Activated CD8-positive, alpha-beta T cell treated with anti-CD3 and anti-CD28 coated beads, Interleukin-2, amount 10 ng/mL, durations not matched to agents 7 days and 5 days (primary cell): ENCODE measurements at regions not wholly inside any gene's neighbourhood (a gene's known extent, or its start where the extent isn't known, plus 50 kb on each side); places are given as distances from the start of the nearest gene placed in this dataset.
A peak's percentile ranks its signal among the peaks of the same experiment; 100 is the strongest.

Experiments
- ATAC-seq: fragments of 150-1000 bp; cut with Tn5 transposase; one replicate; pipeline ENCODE4 v1.10.0; 2021; ENCODE audit warnings: moderate library complexity
- CTCF ChIA-PET: fragments of 350-600 bp; sonication (Branson Sonifier 250); formaldehyde crosslinking; loops from one replicate; lab custom pipeline; 2021; ENCODE audit warnings: antibody characterized with exemption; lab: Charles Lee
- POLR2A ChIA-PET: fragments of 350-600 bp; sonication (Branson Sonifier 250); formaldehyde crosslinking; loops from one replicate; lab custom pipeline; 2021; ENCODE audit warnings: antibody characterized with exemption; lab: Charles Lee
- DNase-seq: peaks from one replicate; pipeline ENCODE4 v3.0.0-alpha.2; 2020
- H3K27ac Mint-ChIP-seq: one replicate; pipeline ENCODE4 v1.8.0; 2021; ENCODE audit warnings: mild to moderate bottlenecking, mixed read lengths
- H3K27me3 Mint-ChIP-seq: one replicate; pipeline ENCODE4 v1.8.0; 2021; ENCODE audit warnings: low read depth, mixed read lengths
- H3K36me3 Mint-ChIP-seq: one replicate; pipeline ENCODE4 v1.8.0; 2021; ENCODE audit warnings: low read depth, mixed read lengths
- H3K4me1 Mint-ChIP-seq: one replicate; pipeline ENCODE4 v1.8.0; 2021; ENCODE audit warnings: low read depth, mixed read lengths
- H3K4me3 Mint-ChIP-seq: one replicate; pipeline ENCODE4 v1.8.0; 2021; ENCODE audit warnings: mild to moderate bottlenecking, mixed read lengths
- H3K9me3 Mint-ChIP-seq: one replicate; pipeline ENCODE4 v1.8.0; 2022; ENCODE audit warnings: mixed read lengths; ENCODE audit not compliant: insufficient read depth

DNA sequence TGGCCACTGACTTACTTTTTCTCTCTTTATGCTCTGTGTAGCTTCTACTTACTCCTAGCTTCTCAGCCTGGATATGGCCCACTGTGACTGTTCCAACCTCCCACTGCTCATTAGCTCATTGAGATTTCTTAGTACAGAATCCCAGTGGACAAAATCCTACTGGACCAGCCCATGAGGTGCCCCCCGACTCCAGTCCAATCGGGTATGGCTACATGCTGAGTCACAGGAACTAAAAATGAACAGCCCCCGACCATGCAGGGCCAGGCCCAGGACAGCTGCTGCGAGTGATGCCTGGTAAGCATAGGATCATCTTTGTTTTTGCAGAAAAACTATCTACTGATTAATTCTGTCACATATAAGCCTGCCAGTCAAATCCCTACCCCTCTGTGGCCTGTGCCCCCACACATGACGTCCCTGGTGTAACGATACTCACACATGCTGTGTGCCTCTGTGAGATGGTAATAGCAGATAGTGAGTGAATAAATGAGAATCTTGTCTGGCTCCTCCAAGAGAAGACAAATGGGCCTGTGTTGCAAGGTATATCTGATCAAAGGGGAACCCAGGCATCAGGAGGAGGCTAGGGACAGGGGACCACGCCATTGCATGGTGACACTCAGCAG, 85.9 kb upstream of the KLF7 start:
- peaks cover 3% of the 10 kb centered on the region for H3K27me3 Mint-ChIP-seq
- DNase-seq (no peak), ATAC-seq (no peak)
- peak overlapping the region; percentile 48 for H3K27ac Mint-ChIP-seq
- peaks cover 2% of the 10 kb centered on the region for H3K4me1 Mint-ChIP-seq
- ChIA-PET CTCF (interaction anchor here (1.3 to 2.7 kb wide), 2 partner anchors 10 to 221 kb away, joined by 3 to 6 read pairs; no protein-coding TSS in a partner anchor), POLR2A (no interaction called here)
- H3K9me3 Mint-ChIP-seq = no peaks in the 10 kb centered on the region
- no peak overlapping the region for H3K4me3 Mint-ChIP-seq
- H3K36me3 Mint-ChIP-seq = no peaks in the 10 kb centered on the region

DNA sequence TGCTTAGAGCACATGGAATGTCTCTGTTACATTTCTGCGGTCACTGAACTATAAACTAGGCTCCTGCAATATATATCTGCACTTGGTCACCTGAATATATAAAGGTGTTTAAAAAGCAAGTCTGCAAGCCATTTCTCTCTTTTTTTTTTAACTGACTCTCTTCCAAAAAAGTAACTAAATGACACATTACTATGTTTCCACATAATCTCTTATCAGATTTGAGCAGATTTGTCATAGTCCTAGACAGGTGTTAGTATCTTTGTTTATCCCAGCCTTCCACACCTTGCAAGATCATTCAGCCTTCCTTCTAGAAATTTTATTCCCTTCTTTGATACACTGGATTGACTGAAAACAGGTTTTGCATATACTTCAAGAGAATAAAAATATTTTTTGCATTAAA, 86.7 kb upstream of the KLF7 start:
- Mint-ChIP-seq H3K9me3 (no peaks in the 10 kb centered on the region), H3K4me1 (peaks cover 2% of the 10 kb centered on the region), H3K27me3 (peaks cover 3% of the 10 kb centered on the region), H3K36me3 (no peaks in the 10 kb centered on the region), H3K4me3 (no peak overlapping the region), H3K27ac (no peak overlapping the region)
- DNase-seq (no peak), ATAC-seq (no peak)
- CTCF ChIA-PET = interaction anchor here (2.7 kb wide), 1 partner anchor 9 kb away, joined by 6 read pairs; no protein-coding TSS in a partner anchor
- POLR2A ChIA-PET = no interaction called here

DNA sequence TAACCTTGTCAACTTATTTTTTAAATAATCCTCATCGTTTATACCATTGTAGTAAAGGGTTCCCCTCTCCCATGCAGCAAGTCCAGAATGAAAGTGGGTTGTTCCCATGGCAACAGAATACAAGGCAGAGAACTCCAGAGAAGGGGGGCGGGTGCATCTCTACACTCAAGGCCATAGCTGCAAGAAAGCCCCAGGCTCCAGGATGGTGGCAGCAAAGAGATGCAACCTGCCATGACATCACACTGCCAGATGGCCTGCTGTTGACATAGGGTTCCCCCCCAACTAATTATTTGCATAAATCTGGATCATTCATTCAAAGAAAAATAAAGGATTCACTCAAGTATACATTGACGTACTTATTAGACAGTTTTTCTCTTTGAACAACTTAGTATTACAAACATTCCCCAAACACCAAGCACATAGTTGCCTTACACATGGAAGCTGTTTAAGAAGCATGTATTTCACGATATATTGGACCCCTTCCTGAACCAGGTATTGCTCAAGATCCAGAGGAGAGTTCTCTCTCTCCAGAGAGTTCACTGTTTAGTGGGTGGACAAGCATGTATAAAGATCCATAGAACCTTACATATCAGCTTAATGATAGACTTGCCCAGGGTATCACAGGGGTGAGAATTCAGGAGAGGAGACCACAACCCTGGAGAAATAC, 87.4 kb upstream of the KLF7 start:
- peaks cover 2% of the 10 kb centered on the region for H3K4me1 Mint-ChIP-seq
- no peak overlapping the region for H3K27ac Mint-ChIP-seq
- DNase-seq (no peak), ATAC-seq (no peak)
- no peak overlapping the region for H3K4me3 Mint-ChIP-seq
- no peaks in the 10 kb centered on the region for H3K9me3 Mint-ChIP-seq
- CTCF ChIA-PET = no interaction called here
- peaks cover 3% of the 10 kb centered on the region for H3K27me3 Mint-ChIP-seq
- POLR2A ChIA-PET = no interaction called here
- H3K36me3 Mint-ChIP-seq = no peaks in the 10 kb centered on the region

DNA sequence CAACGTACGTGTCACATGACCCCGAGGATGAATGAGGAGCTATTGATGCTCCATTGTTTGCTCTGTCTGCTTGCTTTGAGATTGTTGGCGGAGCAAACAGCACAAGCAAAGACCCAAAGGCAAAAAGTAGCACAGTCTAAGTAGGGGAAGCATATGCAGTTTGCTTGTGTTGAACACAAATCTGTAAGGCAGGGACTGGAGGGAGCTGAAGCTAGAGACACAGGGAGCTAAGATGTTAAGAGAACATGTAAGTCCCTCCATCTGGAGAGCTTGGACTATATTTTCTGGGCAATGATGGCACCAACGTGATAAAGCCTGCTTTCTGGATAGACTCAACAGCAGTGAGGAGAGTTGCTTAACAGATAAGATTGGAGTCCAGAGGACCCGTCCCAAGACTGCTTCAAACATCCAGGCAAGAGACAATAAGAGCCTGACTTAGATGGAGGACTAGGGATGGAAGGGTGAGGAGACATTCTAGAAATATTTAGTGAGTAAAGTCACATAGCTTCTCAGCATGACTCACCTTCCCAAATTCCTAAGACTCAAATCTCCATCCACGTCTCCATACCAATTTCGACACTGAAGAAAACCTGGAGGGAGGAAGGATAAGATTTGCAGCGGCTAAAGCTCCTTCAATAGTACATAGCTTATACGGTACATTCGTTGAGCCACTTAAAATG, 88.1 kb upstream of the KLF7 start:
- H3K9me3 Mint-ChIP-seq = no peaks in the 10 kb centered on the region
- ChIA-PET CTCF (no interaction called here), POLR2A (no interaction called here)
- peaks cover under 1% of the 10 kb centered on the region for H3K4me1 Mint-ChIP-seq
- no peak overlapping the region for H3K4me3 Mint-ChIP-seq
- DNase-seq (no peak), ATAC-seq (no peak)
- H3K36me3 Mint-ChIP-seq = no peaks in the 10 kb centered on the region
- H3K27me3 Mint-ChIP-seq = peaks cover 5% of the 10 kb centered on the region
- no peak overlapping the region for H3K27ac Mint-ChIP-seq

DNA sequence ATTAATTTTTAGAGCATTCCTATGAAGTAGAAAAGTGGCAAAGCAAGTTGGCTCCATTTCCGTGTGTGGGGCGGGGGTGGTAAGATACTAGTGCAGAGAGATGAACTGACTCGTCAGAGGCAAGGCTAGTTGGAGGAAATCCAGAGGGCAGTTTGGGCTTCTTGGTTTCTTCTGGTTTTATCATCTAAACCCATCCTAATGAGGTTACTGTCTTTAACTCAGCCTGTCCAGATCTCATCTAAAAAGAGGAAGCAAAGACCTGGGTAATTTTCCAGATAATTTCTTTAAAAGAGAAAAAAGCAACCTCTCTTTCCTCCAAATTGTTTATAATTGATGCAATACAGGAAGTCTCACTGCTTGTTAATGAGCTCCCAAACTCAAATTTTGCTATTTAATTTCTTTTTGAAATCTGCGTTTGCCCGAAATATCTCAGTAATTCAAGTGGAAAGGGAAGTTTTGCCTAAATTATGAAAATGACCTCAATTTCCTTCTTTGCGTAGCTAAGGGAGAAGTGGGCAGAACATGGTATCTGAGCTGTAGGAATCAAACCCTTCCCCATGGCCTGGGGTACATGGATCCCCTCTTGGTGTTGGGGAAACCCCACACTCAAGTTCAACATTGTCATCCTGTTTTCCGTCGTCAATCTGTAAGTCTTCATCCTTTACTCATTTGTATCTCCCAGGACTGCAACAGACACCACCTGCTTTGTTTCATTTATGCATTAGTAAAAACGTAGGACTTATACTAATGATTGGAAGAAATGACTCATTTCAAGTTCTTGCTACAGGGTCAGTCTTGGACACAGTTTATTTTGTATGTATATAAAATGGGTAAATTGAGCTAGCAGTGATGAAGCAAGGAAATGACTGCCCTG, 89.1 kb upstream of the KLF7 start:
- DNase-seq (no peak), ATAC-seq (no peak)
- ChIA-PET POLR2A (no interaction called here), CTCF (no interaction called here)
- no peaks in the 10 kb centered on the region for H3K36me3 Mint-ChIP-seq
- H3K9me3 Mint-ChIP-seq = no peaks in the 10 kb centered on the region
- H3K27ac Mint-ChIP-seq = no peak overlapping the region
- no peaks in the 10 kb centered on the region for H3K4me1 Mint-ChIP-seq
- H3K4me3 Mint-ChIP-seq = no peak overlapping the region
- peaks cover 5% of the 10 kb centered on the region for H3K27me3 Mint-ChIP-seq

DNA sequence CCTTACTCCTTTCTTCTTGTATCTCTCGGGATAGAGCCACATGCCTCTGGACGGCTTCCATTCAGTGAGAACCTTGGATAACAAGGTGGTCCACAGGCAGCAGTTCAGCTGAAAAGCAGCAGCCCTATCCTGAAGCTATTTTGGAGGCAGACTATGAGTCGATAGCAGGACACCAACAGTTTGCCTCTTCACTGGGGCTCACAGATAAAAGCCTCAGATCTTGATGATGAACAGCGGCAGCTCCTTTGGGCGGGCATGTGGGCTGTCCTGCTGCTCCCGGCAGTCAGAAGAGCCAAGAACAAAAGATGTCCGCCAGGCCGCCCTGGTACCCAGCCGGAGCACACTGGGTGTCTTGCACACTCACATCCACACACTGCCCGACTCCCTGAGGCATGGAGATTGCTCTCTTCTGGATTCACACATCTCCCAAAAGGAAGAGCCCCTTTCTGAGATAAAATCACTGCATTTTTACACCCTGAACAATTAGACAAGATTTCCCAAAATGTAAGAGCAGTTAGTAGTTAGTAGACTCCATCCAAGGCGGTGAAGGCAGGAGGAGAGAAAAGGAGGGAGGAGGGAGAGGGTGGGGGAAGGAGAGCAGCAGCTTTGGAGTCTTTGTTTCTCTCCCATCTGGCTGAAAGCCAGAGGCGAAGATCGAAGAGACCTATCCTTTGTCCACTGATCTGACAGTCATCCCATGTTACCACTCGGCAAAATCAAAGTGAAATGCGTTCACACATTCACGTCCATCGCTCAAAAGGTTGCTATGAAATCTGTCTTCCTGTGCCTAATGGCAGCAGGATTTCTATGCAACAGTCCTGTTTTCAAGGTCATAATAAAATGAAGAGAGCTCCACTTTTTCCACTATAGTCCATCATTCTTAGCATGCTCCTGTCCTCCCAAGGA, 90.1 kb upstream of the KLF7 start:
- no peaks in the 10 kb centered on the region for H3K9me3 Mint-ChIP-seq
- no peak overlapping the region for H3K4me3 Mint-ChIP-seq
- CTCF ChIA-PET = no interaction called here
- ATAC-seq = no peak
- POLR2A ChIA-PET = no interaction called here
- H3K27me3 Mint-ChIP-seq = peaks cover 8% of the 10 kb centered on the region
- no peaks in the 10 kb centered on the region for H3K4me1 Mint-ChIP-seq
- DNase-seq = no peak
- H3K27ac Mint-ChIP-seq = no peak overlapping the region
- H3K36me3 Mint-ChIP-seq = no peaks in the 10 kb centered on the region

DNA sequence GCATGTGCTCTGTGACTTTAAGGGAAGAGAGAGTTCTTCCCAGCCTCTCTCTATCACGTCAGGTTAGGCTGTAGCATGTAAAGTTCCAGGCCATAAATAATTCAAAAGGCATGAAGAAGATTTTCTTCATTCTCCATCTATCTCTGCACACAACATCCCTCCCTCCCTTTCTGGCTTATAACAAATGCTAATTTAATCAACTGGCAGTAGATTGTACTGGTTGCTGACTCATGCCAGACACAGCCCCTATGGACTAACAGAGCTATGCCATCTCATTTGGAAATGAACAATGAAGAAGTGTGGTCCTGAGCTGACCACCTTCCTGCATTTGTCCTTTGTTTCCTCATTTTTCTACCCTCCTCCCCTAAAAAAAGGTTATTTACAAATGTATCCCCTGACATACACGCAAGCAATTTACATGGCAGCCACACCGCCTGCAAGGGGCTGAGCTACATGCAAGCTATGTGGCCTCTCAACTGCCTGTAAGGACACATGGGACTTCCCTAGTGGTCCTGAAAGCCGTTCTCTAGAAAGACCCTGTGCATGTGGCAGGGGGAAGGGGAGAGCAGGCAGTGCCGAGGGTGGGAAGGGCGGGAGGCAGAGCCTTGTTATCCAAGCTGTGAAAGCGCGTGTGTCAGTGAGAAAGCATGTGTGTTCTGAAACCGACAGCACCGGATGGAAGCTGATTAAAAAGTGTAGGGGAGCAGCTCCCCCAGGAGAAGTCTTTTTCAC, 90.9 kb upstream of the KLF7 start:
- DNase-seq (no peak), ATAC-seq (no peak)
- Mint-ChIP-seq H3K4me3 (no peak overlapping the region), H3K4me1 (no peaks in the 10 kb centered on the region), H3K27ac (no peak overlapping the region), H3K9me3 (no peaks in the 10 kb centered on the region), H3K36me3 (no peaks in the 10 kb centered on the region), H3K27me3 (peaks cover 8% of the 10 kb centered on the region)
- ChIA-PET POLR2A (no interaction called here), CTCF (no interaction called here)

DNA sequence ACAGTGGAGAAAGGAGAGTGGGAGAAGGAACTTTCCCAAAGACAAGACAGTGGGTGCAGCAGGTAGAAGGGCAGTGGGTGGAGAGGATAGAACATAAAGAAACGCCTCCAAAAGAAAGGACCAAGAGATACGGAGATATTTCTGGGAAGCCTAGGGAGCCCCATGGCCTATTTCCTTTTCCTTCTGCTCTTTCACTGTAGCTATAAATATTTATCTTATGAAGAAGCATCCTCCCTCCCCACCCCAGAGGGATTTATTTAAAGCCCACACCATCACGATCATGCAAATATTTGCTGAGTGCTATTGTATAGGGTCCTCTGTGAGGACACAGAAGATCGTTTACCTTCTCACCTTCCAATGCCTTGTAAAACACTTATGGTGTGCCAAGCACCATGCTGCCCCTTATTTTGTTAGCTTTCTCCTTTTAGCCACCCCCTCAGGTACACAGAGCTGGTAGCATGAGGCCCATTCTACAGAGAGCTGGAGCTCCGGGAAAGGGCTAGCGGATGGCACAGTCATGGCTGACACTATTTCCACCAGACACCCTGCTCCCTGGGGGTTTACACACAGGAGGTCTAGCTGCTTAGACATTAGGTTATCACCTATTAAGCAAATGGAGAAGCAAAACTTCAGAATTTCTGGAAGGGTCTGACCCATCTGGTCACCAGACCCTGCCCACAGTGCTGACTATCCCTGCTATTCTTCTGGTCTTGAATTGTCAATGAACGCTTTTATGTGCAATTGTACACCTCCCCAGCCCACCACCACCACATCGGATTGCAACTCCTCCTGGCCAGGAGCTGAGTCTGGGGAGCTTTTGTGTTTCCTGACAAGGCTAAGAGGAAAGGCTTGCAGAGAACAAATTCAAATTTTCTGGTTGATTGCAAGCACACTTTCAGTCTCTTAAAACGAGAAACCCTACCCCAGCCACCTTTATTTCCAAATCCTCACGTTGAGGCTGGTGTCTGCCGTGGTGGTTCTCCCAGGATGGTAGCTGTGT, 91.8 kb upstream of the KLF7 start:
- DNase-seq (no peak), ATAC-seq (no peak)
- H3K9me3 Mint-ChIP-seq = no peaks in the 10 kb centered on the region
- no peak overlapping the region for H3K4me3 Mint-ChIP-seq
- ChIA-PET POLR2A (no interaction called here), CTCF (interaction anchor here (0.6 kb wide), 1 partner anchor 292 kb away, joined by 3 read pairs; no protein-coding TSS in a partner anchor)
- no peak overlapping the region for H3K27ac Mint-ChIP-seq
- H3K27me3 Mint-ChIP-seq = peaks cover 8% of the 10 kb centered on the region
- H3K36me3 Mint-ChIP-seq = no peaks in the 10 kb centered on the region
- H3K4me1 Mint-ChIP-seq = no peaks in the 10 kb centered on the region

DNA sequence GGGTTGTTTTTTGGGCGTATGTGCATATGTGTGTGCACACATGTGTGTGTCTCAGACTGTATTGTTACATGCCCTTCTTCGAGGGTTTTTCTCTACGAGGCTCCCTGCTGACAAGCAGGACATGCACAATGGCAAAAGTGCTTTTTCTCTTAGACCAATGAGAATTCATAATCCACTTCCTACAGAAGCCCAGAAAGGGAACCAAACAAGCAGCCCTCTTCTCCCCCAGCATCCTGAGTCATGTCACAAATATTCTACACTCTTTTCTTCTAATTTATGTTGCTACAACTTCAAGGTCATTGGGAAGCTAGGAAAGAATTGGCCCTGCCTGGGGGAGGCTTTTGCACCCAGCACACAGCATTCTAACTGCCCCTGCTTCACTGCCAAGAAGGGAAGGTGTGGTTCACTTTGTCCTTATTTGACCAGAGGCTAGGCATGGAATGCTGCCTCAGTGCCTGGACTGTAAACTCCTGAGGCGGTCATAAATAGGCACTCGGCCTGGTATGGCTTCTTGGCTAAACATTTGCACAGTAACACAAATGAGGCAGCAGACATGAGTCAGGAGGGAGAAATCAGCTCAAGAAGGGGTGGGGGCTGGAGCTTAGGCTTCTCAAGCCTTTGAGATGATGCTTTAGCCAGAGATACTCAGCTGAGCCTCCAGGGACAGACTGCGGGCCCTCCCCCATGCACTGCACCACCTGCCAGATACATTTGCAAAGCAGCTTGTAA, 92.7 kb upstream of the KLF7 start:
- Mint-ChIP-seq H3K27me3 (peaks cover 8% of the 10 kb centered on the region), H3K27ac (no peak overlapping the region), H3K9me3 (no peaks in the 10 kb centered on the region), H3K36me3 (no peaks in the 10 kb centered on the region), H3K4me1 (no peaks in the 10 kb centered on the region), H3K4me3 (no peak overlapping the region)
- ChIA-PET POLR2A (no interaction called here), CTCF (no interaction called here)
- ATAC-seq = no peak
- DNase-seq = no peak
